RWPE1 (cell line): ENCODE measurements at regions not wholly inside any gene's neighbourhood (a gene's known extent, or its start where the extent isn't known, plus 50 kb on each side); places are given as distances from the start of the nearest gene placed in this dataset.

Experiments used
- CTCF ChIA-PET: fragments of 350-600 bp; sonication (Branson Sonifier 250); formaldehyde crosslinking; extraction: SDS; loops from one replicate; lab custom pipeline; 2021; lab: Yijun Ruan, JAX
- POLR2A ChIA-PET: fragments of 400-600 bp; formaldehyde crosslinking; extraction: SDS; loops from one replicate; lab custom pipeline; 2020; ENCODE audit warnings: antibody characterized with exemption; ENCODE audit not compliant: low non-redundant PET; lab: Yijun Ruan, JAX
- DNase-seq: peaks from one replicate; pipeline ENCODE4 v3.0.0; 2012; ENCODE audit warnings: low spot score
- H3K27ac ChIP-seq: fragments of 450-650 bp; 2 replicates; pipeline ENCODE4 v1.5.1; 2017
- CTCF ChIP-seq: fragments of 450-650 bp; conservative IDR thresholded peaks from 2 replicates; pipeline ENCODE4 v1.5.1; 2017; ENCODE audit warnings: low read depth, mild to moderate bottlenecking

GRCh38 chr1:164191191-164191590 is 367.8 kb upstream of the PBX1 start:
- TF ChIP-seq CTCF = no peak
- DNase-seq = no peak
- no peak overlapping the region for H3K27ac ChIP-seq
- POLR2A ChIA-PET = no interaction called here
- CTCF ChIA-PET = no interaction called here

GRCh38 chr1:164210211-164210739 is 348.7 kb upstream of the PBX1 start:
- no peak for DNase-seq
- ChIA-PET CTCF (no interaction called here), POLR2A (no interaction called here)
- H3K27ac ChIP-seq = no peak overlapping the region
- no peak for TF ChIP-seq CTCF

- TF ChIP-seq CTCF = no peak
- no peak overlapping the region for H3K27ac ChIP-seq
- ChIA-PET CTCF (no interaction called here), POLR2A (no interaction called here)
- DNase-seq = no peak
Measured at GRCh38 chr1:164223378-164223777, 335.6 kb upstream of the PBX1 start.

GRCh38 chr1:164225011-164225410 is 334.0 kb upstream of the PBX1 start:
- TF ChIP-seq CTCF = no peak
- H3K27ac ChIP-seq = no peak overlapping the region
- ChIA-PET CTCF (interaction anchor here (0.6 kb wide), 1 partner anchor 15 kb away, joined by 4 read pairs; no protein-coding TSS in a partner anchor), POLR2A (no interaction called here)
- no peak for DNase-seq

GRCh38 chr1:164226977-164227376 is 332.0 kb upstream of the PBX1 start:
- no peak overlapping the region for H3K27ac ChIP-seq
- CTCF ChIA-PET = no interaction called here
- POLR2A ChIA-PET = no interaction called here
- no peak for TF ChIP-seq CTCF
- DNase-seq = no peak

GRCh38 chr1:164228928-164229327 is 330.1 kb upstream of the PBX1 start:
- TF ChIP-seq CTCF = no peak
- CTCF ChIA-PET = no interaction called here
- H3K27ac ChIP-seq = no peak overlapping the region
- POLR2A ChIA-PET = no interaction called here
- DNase-seq = no peak
